NCI-H226 (cell line): ENCODE measurements at regions not wholly inside any gene's neighbourhood (a gene's known extent, or its start where the extent isn't known, plus 50 kb on each side); places are given as distances from the start of the nearest gene placed in this dataset.
"Not testable (repeated sequence)": the region's sequence is repeated elsewhere in the genome, so short reads cannot be mapped to it uniquely, and the experiment has no call there.

Source experiments
- DNase-seq: peaks from one replicate; pipeline ENCODE4 v3.0.0-alpha.2; 2015

GRCh38 chr16:5314377-5314776 lies 216.8 kb upstream of the EEF2KMT start:
- no peak for DNase-seq

- no peak for DNase-seq
Measured at GRCh38 chr16:5309946-5310611, 212.5 kb upstream of the EEF2KMT start.

GRCh38 chr16:5305023-5305422 lies 207.4 kb upstream of the EEF2KMT start:
- DNase-seq: no peak

- no peak for DNase-seq
Measured at GRCh38 chr16:5302372-5303114, 204.9 kb upstream of the EEF2KMT start.

- DNase-seq: no peak
Measured at GRCh38 chr16:5298202-5298601, 200.6 kb upstream of the EEF2KMT start.

GRCh38 chr16:5296176-5296575 lies 198.6 kb upstream of the EEF2KMT start:
- no peak for DNase-seq

GRCh38 chr16:5295304-5295703 lies 197.7 kb upstream of the EEF2KMT start:
- DNase-seq: peak; percentile 95

GRCh38 chr16:5282152-5282551 lies 184.6 kb upstream of the EEF2KMT start:
- not testable (repeated sequence) for DNase-seq

GRCh38 chr16:5257462-5257861 lies 159.9 kb upstream of the EEF2KMT start:
- peak; percentile 93 for DNase-seq

- no peak for DNase-seq
Measured at GRCh38 chr16:5252791-5253190, 155.2 kb upstream of the EEF2KMT start.

GRCh38 chr16:5247403-5247802 lies 149.8 kb upstream of the EEF2KMT start:
- DNase-seq: not testable (repeated sequence)

GRCh38 chr16:5240278-5240626 lies 142.7 kb upstream of the EEF2KMT start:
- not testable (repeated sequence) for DNase-seq

- not testable (repeated sequence) for DNase-seq
Measured at GRCh38 chr16:5239472-5240277, 142.1 kb upstream of the EEF2KMT start.

GRCh38 chr16:5235119-5235518 lies 137.5 kb upstream of the EEF2KMT start:
- DNase-seq: no peak

- no peak for DNase-seq
Measured at GRCh38 chr16:5234295-5235050, 136.9 kb upstream of the EEF2KMT start.

GRCh38 chr16:5231246-5231759 lies 133.7 kb upstream of the EEF2KMT start:
- no peak for DNase-seq

GRCh38 chr16:5228369-5228768 lies 130.8 kb upstream of the EEF2KMT start:
- no peak for DNase-seq

GRCh38 chr16:5225931-5226655 lies 128.5 kb upstream of the EEF2KMT start:
- DNase-seq: no peak

GRCh38 chr16:5222761-5223160 lies 125.2 kb upstream of the EEF2KMT start:
- no peak for DNase-seq

- not testable (repeated sequence) for DNase-seq
Measured at GRCh38 chr16:5221831-5222230, 124.2 kb upstream of the EEF2KMT start.

- no peak for DNase-seq
Measured at GRCh38 chr16:5220705-5221104, 123.1 kb upstream of the EEF2KMT start.
